B cell (primary cell): ENCODE measurements at regions not wholly inside any gene's neighbourhood (a gene's known extent, or its start where the extent isn't known, plus 50 kb on each side); places are given as distances from the start of the nearest gene placed in this dataset.

ENCODE experiments used
- CTCF ChIP-seq: fragments of 200-600 bp; IDR thresholded peaks from one replicate; pipeline ENCODE4 v1.8.0; 2022; ENCODE audit warnings: antibody characterized with exemption, mild to moderate bottlenecking
- EZH2 ChIP-seq: IDR thresholded peaks from 2 replicates; pipeline ENCODE4 v1.6.1; 2012; ENCODE audit warnings: borderline replicate concordance, low read depth, mild to moderate bottlenecking, moderate library complexity, low read length; ENCODE audit not compliant: insufficient read depth, poor library complexity, severe bottlenecking

GRCh38 chr11:70889411-70889810 lies 363.0 kb downstream of the SHANK2 start:
- TF ChIP-seq CTCF (no peak), EZH2 (no peak)
